ENCODE measurements at regions not wholly inside any gene's neighbourhood (a gene's known extent, or its start where the extent isn't known, plus 50 kb on each side); places are given as distances from the start of the nearest gene placed in this dataset.

- Histone ChIP-seq H3K4me1 (no peaks in the 10 kb centered on the region), H3K9me3 (no peaks in the 10 kb centered on the region), H3K36me3 (no peaks in the 10 kb centered on the region), H3K27me3 (no peaks in the 10 kb centered on the region), H3K4me3 (no peak overlapping the region), H3K27ac (no peak overlapping the region)
- DNase-seq = no peak
- intact Hi-C loops (cut with DNase I) = no loop called here
- no peak for TF ChIP-seq POLR2A (IDR thresholded peaks at IDR 0.05)
- TF ChIP-seq, protein P1, sequence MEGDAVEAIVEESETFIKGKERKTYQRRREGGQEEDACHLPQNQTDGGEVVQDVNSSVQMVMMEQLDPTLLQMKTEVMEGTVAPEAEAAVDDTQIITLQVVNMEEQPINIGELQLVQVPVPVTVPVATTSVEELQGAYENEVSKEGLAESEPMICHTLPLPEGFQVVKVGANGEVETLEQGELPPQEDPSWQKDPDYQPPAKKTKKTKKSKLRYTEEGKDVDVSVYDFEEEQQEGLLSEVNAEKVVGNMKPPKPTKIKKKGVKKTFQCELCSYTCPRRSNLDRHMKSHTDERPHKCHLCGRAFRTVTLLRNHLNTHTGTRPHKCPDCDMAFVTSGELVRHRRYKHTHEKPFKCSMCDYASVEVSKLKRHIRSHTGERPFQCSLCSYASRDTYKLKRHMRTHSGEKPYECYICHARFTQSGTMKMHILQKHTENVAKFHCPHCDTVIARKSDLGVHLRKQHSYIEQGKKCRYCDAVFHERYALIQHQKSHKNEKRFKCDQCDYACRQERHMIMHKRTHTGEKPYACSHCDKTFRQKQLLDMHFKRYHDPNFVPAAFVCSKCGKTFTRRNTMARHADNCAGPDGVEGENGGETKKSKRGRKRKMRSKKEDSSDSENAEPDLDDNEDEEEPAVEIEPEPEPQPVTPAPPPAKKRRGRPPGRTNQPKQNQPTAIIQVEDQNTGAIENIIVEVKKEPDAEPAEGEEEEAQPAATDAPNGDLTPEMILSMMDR (IDR thresholded peaks at IDR 0.05) = no peak
Observed at GRCh38 chr12:63052696-63053095, 98.3 kb downstream of the AVPR1A start.

GRCh38 chr12:63047146-63047545, 103.9 kb downstream of the AVPR1A start:
- Histone ChIP-seq H3K9me3 (no peaks in the 10 kb centered on the region), H3K4me1 (no peaks in the 10 kb centered on the region), H3K27ac (no peak overlapping the region), H3K4me3 (no peak overlapping the region), H3K27me3 (no peaks in the 10 kb centered on the region), H3K36me3 (no peaks in the 10 kb centered on the region)
- no peak for DNase-seq
- TF ChIP-seq POLR2A (IDR thresholded peaks at IDR 0.05) = no peak
- TF ChIP-seq, protein P1 (IDR thresholded peaks at IDR 0.05) = no peak
- WGBS, 2 donors = 0% methylated on average over 1 of the region's 1 CpG
- intact Hi-C loops (cut with DNase I) = no loop called here

DNA sequence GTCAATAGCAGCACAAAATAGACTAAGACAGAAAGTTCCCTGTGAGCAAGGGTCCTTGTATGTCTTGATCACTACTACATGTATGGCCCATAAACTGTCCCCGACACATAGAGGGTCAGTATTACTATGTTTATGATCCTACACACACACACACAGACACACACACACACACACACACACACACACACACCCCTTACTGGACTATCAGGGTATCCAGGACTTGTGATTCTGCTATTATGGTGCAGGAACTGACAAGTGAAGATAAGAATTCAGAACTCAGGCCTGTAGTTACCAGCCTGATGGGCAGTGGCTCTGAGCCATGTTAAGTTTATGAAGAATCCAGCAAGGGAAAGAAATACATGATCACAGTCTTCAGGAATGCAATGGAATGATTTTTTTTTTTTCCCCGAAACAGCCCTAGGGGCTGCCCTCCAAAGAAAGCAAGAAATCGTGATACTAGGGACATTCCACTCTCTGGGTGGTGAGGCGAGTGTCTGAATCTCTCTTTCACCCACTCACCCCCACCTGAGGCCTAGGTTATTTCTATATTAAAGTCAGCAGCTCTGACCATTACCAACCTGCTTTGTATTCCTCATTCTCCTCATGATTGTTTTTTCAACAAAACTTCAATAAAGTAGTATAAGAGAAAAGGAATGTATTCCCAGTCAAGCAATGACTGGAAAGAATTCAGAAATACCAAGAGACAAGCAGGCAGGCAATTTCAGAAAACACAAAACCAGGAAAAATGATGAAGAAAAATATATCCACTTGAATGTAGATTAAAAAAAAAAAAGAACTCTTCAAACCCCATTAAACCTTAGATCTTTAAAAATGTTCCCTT, 105.8 kb downstream of the AVPR1A start:
- TF ChIP-seq POLR2A (IDR thresholded peaks at IDR 0.05) = no peak
- TF ChIP-seq, protein P1 (IDR thresholded peaks at IDR 0.05) = no peak
- no peak for DNase-seq
- H3K27ac ChIP-seq = no peak overlapping the region
- intact Hi-C loops (cut with DNase I) = no loop called here
- H3K4me1 ChIP-seq = no peaks in the 10 kb centered on the region
- no peaks in the 10 kb centered on the region for H3K36me3 ChIP-seq
- 46 to 75% methylated on average over 4 of the region's 4 CpGs for WGBS, 2 donors
- H3K4me3 ChIP-seq = no peak overlapping the region
- H3K27me3 ChIP-seq = no peaks in the 10 kb centered on the region
- no peaks in the 10 kb centered on the region for H3K9me3 ChIP-seq

DNA sequence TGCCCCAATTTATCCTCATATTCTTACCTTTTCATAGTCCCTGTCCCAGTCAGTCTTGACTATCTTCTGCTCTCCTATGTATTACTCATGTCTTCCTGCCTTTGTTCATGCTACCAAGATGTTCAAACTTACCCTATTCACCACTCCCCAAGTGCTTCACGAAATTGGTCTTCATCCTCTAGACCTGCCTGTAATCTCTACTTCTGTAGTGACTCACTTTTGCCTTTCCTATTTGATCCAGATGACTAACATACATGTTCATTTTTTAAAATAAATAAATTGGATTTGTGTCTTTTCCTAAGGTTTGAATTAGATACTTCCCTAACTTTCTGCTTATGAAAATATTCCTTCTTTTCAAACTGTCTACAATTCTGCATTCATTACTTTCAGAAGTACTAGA, 107.7 kb upstream of the PPM1H start:
- WGBS, 2 donors = 20 to 31% methylated on average over 1 of the region's 1 CpG
- Histone ChIP-seq H3K36me3 (no peaks in the 10 kb centered on the region), H3K27me3 (no peaks in the 10 kb centered on the region), H3K4me3 (no peak overlapping the region), H3K27ac (no peak overlapping the region), H3K4me1 (no peaks in the 10 kb centered on the region), H3K9me3 (no peaks in the 10 kb centered on the region)
- intact Hi-C loops (cut with DNase I) = no loop called here
- TF ChIP-seq POLR2A (IDR thresholded peaks at IDR 0.05) = no peak
- TF ChIP-seq, protein P1 (IDR thresholded peaks at IDR 0.05) = no peak
- DNase-seq = no peak

DNA sequence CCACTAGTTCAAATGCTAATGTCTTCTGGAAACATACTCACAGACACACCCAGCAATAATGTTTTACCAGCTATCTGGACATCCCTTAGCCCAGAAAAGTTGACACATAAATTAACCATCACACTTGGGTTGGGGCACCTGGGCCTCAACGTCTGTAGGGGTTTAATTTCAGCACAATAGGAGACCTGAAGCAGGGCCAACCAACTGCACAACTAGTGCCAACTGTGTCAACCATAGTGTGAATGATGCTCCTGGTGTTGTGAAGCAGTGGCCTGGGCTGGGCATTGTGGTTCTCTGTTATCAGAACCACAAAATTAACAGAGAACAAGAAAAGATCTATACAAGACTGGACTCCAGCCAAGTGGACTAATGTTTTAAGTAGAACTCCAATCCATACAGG, 106.7 kb upstream of the PPM1H start:
- Histone ChIP-seq H3K27me3 (no peaks in the 10 kb centered on the region), H3K4me3 (no peak overlapping the region), H3K4me1 (no peaks in the 10 kb centered on the region), H3K36me3 (no peaks in the 10 kb centered on the region), H3K27ac (no peak overlapping the region), H3K9me3 (no peaks in the 10 kb centered on the region)
- TF ChIP-seq, protein P1 (IDR thresholded peaks at IDR 0.05) = no peak
- TF ChIP-seq POLR2A (IDR thresholded peaks at IDR 0.05) = no peak
- intact Hi-C loops (cut with DNase I) = no loop called here
- 33 to 40% methylated on average over 1 of the region's 1 CpG for WGBS, 2 donors
- DNase-seq = no peak

All from esophagus squamous epithelium (tissue), 5 donors.